ENCODE measurements at regions not wholly inside any gene's neighbourhood (a gene's known extent, or its start where the extent isn't known, plus 50 kb on each side); places are given as distances from the start of the nearest gene placed in this dataset.
"Not testable (repeated sequence)": the region's sequence is repeated elsewhere in the genome, so short reads cannot be mapped to it uniquely, and the experiment has no call there.

DNA sequence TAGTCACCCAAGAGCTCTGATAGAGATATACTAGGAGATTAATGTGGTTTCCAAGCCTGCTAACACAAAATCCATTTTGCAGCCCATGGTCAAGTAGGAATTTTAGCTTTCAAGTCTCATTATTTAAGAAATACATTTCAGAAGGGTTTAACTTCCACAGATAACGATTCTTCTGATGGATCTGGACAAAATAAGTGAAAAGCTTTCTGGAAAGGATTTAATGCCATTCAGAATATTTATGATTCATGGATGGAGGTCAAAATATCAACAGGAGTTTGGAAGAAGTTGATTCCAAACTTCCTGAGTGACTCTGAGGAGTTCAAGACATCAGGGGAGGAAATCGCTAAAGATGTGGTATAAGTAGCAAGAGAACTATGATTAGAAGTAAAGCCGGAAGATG is 214.6 kb downstream of the ATXN7L3B start:
- H3K4me3 ChIP-seq (ENCODE audit: low read depth, low read length), result no peak overlapping the region
- TF ChIP-seq, protein P1, sequence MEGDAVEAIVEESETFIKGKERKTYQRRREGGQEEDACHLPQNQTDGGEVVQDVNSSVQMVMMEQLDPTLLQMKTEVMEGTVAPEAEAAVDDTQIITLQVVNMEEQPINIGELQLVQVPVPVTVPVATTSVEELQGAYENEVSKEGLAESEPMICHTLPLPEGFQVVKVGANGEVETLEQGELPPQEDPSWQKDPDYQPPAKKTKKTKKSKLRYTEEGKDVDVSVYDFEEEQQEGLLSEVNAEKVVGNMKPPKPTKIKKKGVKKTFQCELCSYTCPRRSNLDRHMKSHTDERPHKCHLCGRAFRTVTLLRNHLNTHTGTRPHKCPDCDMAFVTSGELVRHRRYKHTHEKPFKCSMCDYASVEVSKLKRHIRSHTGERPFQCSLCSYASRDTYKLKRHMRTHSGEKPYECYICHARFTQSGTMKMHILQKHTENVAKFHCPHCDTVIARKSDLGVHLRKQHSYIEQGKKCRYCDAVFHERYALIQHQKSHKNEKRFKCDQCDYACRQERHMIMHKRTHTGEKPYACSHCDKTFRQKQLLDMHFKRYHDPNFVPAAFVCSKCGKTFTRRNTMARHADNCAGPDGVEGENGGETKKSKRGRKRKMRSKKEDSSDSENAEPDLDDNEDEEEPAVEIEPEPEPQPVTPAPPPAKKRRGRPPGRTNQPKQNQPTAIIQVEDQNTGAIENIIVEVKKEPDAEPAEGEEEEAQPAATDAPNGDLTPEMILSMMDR (IDR thresholded peaks at IDR 0.05; ENCODE audit: borderline replicate concordance, insufficient read depth, low read depth, low read length), result no peak

DNA sequence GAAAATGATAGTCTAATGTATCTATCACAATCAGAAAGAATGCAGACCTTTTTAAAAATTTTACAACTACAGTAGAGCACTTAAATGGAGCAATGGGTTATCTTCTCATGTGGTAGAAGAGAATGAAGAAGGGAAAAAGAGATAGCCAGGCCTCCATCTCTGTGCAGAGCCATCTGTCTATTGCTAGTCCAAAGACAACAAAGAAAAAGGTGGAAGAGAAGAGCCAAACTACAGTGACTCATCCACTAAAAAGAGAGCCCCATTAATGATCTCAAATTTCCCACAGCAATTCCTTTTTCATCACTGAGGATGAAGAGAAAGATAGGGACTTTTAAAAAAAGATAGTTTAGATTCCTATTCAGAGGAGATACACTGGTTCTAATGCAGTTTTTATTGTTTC is 232.9 kb downstream of the ATXN7L3B start:
- H3K4me3 ChIP-seq (ENCODE audit: low read depth, low read length), result no peak overlapping the region
- TF ChIP-seq, protein P1 (IDR thresholded peaks at IDR 0.05; ENCODE audit: borderline replicate concordance, insufficient read depth, low read depth, low read length), result no peak

DNA sequence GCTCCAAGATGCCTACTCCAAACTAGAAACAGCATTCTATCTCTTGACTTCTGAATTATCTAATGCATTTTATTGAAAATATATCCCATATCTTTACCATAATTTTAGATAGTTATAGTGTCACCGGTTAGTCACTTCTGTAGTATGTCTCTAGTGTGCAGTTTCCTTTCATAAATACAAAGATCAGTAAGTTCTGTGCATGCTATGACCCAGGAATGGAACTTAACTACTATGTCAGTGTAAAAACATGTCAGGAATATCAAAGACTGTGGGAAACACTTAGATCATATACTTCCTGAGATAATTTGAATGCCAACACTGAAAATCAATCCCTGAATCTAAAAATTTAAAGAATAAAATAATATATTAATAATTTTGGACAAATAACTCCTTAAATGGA is 237.6 kb downstream of the ATXN7L3B start:
- TF ChIP-seq, protein P1 (IDR thresholded peaks at IDR 0.05; ENCODE audit: borderline replicate concordance, insufficient read depth, low read depth, low read length), result no peak
- no peak overlapping the region for H3K4me3 ChIP-seq (ENCODE audit: low read depth, low read length)

DNA sequence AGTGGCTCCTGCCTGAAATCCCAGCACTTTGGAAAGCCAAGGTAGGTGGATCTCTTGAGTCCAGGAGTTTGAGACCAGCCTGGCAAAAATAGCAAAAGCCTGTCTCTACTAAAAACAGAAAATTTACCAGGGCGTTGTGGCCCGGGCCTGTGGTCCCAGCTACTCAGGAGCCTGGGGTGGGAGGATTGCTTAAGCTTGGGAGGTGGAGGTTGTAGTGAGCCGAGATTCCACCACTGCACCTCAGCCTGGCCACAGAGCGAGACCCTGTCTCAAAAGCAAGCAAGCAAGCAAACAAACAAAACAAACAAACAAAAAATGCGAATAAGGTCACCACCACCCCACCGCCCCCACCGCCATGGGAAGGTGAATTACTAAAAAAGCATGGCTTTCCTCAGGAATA is 238.7 kb downstream of the ATXN7L3B start:
- TF ChIP-seq, protein P1 (IDR thresholded peaks at IDR 0.05; ENCODE audit: borderline replicate concordance, insufficient read depth, low read depth, low read length), result no peak
- H3K4me3 ChIP-seq (ENCODE audit: low read depth, low read length), result no peak overlapping the region

DNA sequence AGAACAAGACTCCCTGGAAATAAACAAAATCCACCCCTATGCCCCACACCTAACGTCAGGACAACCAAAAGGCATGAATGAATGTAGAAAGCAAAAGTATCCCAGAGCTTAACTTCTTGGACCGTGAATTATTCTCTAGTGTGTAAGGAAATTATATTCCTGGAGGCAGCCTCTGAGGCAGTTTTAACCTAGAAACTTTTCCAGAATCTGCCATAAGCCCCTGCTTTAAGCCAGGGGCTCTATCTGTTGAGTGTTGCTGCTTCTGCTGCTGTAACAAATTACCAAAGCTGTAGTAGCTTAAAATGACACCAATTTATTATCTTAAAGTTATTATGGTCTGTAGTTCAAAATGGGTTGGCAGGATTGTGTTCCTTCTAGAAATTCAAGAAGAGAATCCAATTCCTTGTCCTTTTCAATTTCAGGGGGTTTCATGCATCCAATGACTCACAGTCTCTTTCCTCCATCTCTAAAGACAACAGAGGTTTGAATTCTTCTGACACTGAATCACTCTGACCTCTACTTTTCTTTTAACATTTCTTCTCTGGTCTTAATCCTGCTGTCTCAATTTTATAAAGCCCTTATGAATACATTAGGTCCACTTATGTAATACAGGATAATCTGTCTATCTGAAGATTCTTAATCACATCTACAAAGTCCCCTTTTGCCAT is 242.7 kb downstream of the ATXN7L3B start:
- TF ChIP-seq, protein P1 (IDR thresholded peaks at IDR 0.05; ENCODE audit: borderline replicate concordance, insufficient read depth, low read depth, low read length), result no peak
- no peak overlapping the region for H3K4me3 ChIP-seq (ENCODE audit: low read depth, low read length)

DNA sequence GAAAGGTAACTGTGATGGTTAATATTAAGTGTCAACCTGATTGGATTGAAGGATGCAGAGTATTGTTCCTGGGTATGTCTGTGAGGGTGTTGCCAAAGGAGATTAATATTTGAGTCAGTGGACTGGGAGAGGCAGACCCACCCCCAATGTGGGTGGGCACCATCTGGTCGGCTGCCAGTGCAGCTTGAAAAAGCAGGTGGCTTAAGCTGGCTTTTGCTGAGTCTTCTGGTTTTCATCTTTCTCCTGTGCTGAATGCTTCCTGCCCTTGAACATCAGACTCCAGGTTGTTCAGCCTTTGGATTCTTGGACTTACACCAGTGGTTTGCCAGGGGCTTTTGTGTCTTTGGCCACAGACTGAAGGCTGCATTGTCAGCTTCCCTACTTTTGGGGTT is 243.2 kb downstream of the ATXN7L3B start:
- not testable (repeated sequence) for H3K4me3 ChIP-seq (ENCODE audit: low read depth, low read length)

DNA sequence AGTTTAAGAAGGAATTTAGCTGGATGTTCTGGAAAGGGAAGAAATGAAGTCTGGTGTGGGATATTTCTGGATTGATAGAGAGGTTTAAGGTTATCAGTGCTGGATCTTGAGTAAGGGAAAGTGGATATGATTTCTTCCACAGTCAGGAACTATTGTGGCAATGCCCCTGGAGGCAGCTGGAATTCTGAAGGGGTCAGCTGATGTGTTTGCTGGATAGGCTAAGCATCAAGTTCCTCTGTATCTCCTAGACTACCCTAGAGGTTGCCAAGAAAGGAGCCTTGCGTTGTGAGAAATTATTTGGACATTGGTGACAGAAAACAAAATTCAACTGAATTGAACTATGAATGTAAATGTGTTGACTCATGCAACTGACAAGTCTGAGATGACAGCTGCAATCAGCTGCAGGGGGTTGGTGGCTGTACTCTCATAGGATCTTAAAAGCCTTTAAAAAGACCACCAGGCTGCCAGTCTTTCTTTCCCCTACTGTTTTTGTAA is 244.4 kb downstream of the ATXN7L3B start:
- TF ChIP-seq, protein P1 (IDR thresholded peaks at IDR 0.05; ENCODE audit: borderline replicate concordance, insufficient read depth, low read depth, low read length), result no peak
- H3K4me3 ChIP-seq (ENCODE audit: low read depth, low read length), result no peak overlapping the region
